ENCODE measurements at regions not wholly inside any gene's neighbourhood (a gene's known extent, or its start where the extent isn't known, plus 50 kb on each side); places are given as distances from the start of the nearest gene placed in this dataset.

GRCh38 chr5:122222580-122222979 lies 89.5 kb upstream of the SNCAIP start:
- TF ChIP-seq USF2 (CRISPR knock-in tag; IDR thresholded peaks at IDR 0.05) (no peak), CTCF (IDR thresholded peaks at IDR 0.05) (no peak), NFE2L1 (CRISPR knock-in tag; IDR thresholded peaks at IDR 0.05) (no peak), RORB (CRISPR knock-in tag; IDR thresholded peaks at IDR 0.05) (no peak), E2F1 (CRISPR knock-in tag; IDR thresholded peaks at IDR 0.05) (no peak), ATF6 (CRISPR knock-in tag; IDR thresholded peaks at IDR 0.05) (no peak), FOXK1 (CRISPR knock-in tag; IDR thresholded peaks at IDR 0.05) (no peak)
